ENCODE measurements at regions not wholly inside any gene's neighbourhood (a gene's known extent, or its start where the extent isn't known, plus 50 kb on each side); places are given as distances from the start of the nearest gene placed in this dataset.

DNA sequence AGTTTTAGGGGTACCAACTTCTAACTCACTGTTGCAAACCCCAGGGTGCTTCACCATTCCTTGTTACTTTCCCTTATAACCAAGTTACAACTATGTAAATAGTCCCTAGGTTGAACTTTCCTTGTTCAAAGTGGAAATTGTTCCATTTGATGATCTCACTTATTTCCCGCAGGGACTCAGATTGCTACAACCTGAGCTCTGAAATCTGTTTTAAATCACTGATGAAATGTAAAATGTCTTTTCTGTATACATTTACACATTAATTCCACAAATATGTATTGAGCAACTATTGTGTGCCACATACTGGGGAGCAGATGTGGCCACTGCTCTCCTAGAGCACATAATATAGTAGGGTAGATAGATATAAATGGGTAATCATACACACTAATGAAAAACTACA lies 69.1 kb upstream of the TARS1 start:
- DNase-seq (ENCODE audit: low read depth): no peak

DNA sequence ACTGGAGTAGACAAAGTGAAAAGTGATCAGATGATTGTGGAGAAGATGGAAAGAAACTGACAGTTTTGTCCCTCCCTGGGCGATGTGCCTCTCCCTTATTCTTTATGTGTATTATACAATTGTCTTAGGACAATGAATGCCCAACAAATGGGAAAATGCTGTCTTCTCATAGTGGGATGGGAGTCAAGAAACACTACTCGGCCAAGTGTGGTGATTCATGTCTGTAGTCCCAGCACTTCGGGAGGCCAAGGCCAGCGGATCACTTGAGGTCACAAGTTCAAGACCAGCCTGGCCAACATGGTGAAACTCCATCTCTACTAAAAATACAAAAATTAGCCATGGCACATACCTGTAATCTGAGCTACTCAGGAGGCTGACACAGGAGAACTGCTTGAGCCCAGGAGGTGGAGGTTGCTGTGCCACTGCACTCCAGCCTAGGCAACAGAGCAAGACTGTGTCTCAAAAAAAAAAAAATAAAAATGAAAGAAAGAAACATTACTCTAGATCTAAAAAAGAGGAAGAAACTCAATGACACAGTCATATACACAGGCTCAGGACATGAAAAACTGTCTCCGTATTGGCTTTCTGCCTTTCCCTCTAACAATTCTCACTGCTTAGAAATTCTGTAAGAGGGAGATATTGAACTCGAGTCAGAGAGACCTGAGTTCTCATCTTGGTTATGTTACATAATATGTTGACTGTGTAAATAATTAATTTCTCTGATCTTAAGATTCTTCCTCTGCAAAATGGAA lies 67.9 kb upstream of the TARS1 start:
- no peak for DNase-seq (ENCODE audit: low read depth)

DNA sequence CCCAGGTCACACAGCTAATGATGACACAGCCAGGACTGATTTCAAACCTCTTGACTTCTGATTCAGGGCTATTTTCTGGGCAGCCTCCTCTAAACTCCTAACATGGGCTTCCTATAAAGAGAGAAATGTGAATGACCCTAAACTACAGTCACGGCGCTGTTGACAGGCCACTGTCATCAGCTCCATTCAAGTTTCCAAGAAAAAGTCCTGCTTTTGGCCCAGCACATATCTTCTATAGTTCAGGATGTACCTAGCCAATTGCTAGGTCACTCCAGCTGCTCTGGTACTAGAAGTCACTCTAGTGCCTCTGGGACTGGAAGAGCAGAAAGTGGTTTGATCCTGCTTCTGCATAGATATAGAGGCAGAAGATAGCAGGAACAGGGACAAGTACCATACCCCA lies 64.9 kb upstream of the TARS1 start:
- no peak for DNase-seq (ENCODE audit: low read depth)

DNA sequence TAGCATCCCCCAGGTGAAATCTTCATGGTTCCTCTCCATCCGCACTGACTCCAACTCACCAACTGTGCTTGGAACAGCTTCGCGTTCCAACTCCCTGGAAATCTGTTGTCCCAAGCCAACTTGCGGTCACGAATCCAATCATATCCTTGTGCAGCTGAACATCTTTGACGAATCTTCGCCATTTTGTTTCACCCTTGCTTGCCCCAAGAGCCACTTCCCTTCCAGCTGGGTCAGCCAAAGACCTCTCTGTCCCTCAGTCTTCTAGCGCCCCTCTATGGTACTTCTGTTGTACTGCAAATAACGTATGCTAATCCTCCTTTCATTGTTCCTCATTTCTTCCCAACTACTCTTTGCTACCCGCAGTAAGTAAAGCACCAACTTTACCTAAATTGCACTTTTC lies 61.0 kb upstream of the TARS1 start:
- DNase-seq (ENCODE audit: low read depth): no peak

DNA sequence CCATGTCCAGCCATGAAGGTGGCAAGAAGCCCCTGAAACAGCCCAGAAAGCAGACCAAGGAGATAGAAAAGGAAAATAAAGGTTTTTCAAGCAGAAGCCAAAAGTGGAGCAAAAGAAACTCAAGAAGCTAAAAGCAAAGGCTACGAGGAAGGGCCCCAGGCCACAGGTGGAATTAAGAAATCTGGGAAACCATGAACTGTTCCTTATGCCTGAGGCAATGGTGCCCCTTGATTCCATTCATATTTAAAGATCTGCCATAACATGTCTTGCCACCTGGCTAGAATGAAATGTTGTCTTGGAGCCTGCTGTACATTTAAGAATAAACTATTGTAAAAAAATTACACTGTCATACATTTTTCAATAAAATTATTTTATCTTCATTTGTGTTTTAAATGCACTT lies 59.5 kb upstream of the TARS1 start:
- no peak for DNase-seq (ENCODE audit: low read depth)

Measured in forelimb muscle (tissue), 1 donor.